ENCODE measurements at regions not wholly inside any gene's neighbourhood (a gene's known extent, or its start where the extent isn't known, plus 50 kb on each side); places are given as distances from the start of the nearest gene placed in this dataset.

GRCh38 chr2:134178138-134178877, 75.6 kb upstream of the MGAT5 start:
- TF ChIP-seq, protein P1, sequence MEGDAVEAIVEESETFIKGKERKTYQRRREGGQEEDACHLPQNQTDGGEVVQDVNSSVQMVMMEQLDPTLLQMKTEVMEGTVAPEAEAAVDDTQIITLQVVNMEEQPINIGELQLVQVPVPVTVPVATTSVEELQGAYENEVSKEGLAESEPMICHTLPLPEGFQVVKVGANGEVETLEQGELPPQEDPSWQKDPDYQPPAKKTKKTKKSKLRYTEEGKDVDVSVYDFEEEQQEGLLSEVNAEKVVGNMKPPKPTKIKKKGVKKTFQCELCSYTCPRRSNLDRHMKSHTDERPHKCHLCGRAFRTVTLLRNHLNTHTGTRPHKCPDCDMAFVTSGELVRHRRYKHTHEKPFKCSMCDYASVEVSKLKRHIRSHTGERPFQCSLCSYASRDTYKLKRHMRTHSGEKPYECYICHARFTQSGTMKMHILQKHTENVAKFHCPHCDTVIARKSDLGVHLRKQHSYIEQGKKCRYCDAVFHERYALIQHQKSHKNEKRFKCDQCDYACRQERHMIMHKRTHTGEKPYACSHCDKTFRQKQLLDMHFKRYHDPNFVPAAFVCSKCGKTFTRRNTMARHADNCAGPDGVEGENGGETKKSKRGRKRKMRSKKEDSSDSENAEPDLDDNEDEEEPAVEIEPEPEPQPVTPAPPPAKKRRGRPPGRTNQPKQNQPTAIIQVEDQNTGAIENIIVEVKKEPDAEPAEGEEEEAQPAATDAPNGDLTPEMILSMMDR (IDR thresholded peaks at IDR 0.05) = no peak
- Histone ChIP-seq H3K27ac (no peak overlapping the region), H3K4me3 (no peak overlapping the region)
- DNase-seq (ENCODE audit: low spot score) = no peak

DNA sequence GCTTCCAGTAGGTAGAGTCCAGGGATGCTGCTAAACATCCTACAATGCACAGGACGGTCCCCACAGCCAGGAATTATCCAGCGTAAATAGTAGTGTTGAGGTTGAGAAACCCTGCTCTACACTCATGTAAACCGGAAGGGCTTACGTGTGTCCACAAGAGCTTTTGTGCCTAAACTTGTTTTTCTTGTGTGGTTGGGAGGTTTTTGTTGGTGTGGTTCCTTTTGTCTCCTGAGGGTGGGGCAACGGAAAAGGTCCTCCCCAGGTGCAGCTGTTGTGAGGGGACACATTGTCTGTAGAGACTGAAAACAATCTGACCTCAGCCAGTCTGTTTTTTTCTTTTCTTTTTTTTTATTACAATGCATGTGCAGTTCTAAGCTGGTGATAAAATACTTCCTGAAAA, 72.7 kb upstream of the MGAT5 start:
- H3K4me3 ChIP-seq = no peak overlapping the region
- TF ChIP-seq, protein P1 (IDR thresholded peaks at IDR 0.05) = no peak
- no peak for DNase-seq (ENCODE audit: low spot score)
- no peak overlapping the region for H3K27ac ChIP-seq

- no peak for DNase-seq (ENCODE audit: low spot score)
- Histone ChIP-seq H3K4me3 (no peak overlapping the region), H3K27ac (no peak overlapping the region)
- TF ChIP-seq, protein P1 (IDR thresholded peaks at IDR 0.05) = no peak
Observed at GRCh38 chr2:134183679-134184078, 70.2 kb upstream of the MGAT5 start.

DNA sequence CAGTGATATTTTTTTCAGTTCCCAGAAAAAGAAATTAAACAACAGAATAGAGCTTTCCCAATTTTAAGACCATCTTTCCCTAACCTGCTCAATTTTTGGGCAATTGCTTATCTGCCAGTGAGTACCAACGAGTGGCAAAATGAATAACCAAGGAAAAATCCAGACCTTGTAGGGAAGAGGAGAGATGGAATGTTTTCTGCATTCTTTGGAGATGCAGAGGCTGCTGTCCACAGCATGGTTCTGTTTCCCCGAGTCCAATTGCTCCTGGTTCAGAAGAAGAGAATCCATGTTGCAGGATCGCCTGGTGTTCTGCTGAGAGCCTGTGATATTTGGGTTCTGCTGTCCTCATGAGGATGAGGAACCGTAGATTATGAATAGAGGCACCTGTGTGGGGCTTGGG, 68.2 kb upstream of the MGAT5 start:
- TF ChIP-seq, protein P1 (IDR thresholded peaks at IDR 0.05) = no peak
- no peak for DNase-seq (ENCODE audit: low spot score)
- Histone ChIP-seq H3K4me3 (no peak overlapping the region), H3K27ac (no peak overlapping the region)

- Histone ChIP-seq H3K27ac (no peak overlapping the region), H3K4me3 (no peak overlapping the region)
- TF ChIP-seq, protein P1 (IDR thresholded peaks at IDR 0.05) = no peak
- DNase-seq (ENCODE audit: low spot score) = no peak
Observed at GRCh38 chr2:134189009-134189720, 64.7 kb upstream of the MGAT5 start.

DNA sequence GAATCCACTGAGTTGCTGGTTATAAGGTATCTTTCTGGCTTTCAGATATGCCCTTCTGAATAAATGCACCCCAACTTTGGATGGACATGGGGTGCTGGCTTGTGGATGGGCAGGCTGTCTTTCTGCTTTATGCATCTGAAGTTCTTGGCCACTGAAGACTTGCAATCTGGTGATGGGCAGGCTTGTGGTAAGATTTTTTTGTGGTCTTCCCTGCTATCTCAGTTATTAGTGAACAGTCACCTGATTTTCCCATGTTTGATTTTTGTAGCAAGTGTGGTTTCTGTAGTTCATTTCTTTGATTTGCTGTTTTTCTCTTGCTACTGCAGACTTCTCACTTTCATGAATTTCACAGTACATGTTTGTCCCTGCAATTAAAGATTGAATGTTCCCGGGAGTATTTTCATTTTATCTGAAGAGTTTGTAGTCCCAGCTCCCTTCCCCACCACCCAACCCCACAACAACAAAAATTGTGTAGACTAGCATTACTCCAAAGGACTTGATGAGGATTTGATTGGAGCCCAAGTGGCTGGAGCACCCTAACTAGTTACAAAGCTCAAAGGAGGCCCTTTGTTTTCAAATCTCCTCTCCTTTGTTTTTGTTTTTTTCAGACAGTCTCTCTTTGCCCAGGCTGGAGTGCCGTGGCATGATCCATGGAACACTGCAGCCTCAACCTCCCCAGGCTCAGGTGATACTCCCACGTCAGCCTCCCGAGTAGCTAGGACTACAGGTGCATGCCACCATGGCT, 63.6 kb upstream of the MGAT5 start:
- no peak overlapping the region for H3K4me3 ChIP-seq
- TF ChIP-seq, protein P1 (IDR thresholded peaks at IDR 0.05) = no peak
- DNase-seq (ENCODE audit: low spot score) = no peak
- H3K27ac ChIP-seq = no peak overlapping the region

All from coronary artery (tissue), 2 donors.